ENCODE measurements at regions not wholly inside any gene's neighbourhood (a gene's known extent, or its start where the extent isn't known, plus 50 kb on each side); places are given as distances from the start of the nearest gene placed in this dataset.
"Not testable (repeated sequence)": the region's sequence is repeated elsewhere in the genome, so short reads cannot be mapped to it uniquely, and the experiment has no call there.

DNA sequence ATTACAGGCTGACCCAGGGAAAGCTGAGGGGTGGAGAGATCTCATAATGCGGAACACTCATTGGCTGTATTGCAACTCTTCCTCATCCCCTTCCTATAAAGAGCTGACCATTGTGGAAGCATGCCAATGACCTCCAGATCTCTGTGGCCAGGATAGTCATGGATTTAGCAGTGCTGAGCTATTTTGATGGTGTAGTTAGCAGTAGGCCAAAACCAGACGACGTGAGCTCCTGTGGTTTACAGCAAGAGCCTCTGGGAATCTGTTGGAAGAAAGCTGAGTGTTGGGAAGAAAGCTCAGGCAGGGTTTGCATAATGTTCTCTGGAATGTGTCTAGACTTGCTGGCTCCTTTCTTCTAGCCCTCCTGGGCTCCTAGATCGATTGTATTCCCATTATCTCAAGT is 187.5 kb upstream of the GPC6 start:
- peaks cover 0 to 3% (median 0%) of the 10 kb centered on the region in 4 donors for H3K9me3 ChIP-seq
- H3K4me3 ChIP-seq, result no peak overlapping the region
- no peak for TF ChIP-seq POLR2AphosphoS5 (IDR thresholded peaks at IDR 0.05)
- no peak for TF ChIP-seq EP300 (IDR thresholded peaks at IDR 0.05)
- TF ChIP-seq, protein P1, sequence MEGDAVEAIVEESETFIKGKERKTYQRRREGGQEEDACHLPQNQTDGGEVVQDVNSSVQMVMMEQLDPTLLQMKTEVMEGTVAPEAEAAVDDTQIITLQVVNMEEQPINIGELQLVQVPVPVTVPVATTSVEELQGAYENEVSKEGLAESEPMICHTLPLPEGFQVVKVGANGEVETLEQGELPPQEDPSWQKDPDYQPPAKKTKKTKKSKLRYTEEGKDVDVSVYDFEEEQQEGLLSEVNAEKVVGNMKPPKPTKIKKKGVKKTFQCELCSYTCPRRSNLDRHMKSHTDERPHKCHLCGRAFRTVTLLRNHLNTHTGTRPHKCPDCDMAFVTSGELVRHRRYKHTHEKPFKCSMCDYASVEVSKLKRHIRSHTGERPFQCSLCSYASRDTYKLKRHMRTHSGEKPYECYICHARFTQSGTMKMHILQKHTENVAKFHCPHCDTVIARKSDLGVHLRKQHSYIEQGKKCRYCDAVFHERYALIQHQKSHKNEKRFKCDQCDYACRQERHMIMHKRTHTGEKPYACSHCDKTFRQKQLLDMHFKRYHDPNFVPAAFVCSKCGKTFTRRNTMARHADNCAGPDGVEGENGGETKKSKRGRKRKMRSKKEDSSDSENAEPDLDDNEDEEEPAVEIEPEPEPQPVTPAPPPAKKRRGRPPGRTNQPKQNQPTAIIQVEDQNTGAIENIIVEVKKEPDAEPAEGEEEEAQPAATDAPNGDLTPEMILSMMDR (IDR thresholded peaks at IDR 0.05), result no peak
- TF ChIP-seq POLR2A (IDR thresholded peaks at IDR 0.05), result no peak
- H3K27me3 ChIP-seq, result no peaks in the 10 kb centered on the region
- intact Hi-C loops (cut with DNase I; ENCODE audit: low total_unique reads), result no loop called here
- H3K4me1 ChIP-seq, result no peaks in the 10 kb centered on the region
- no peak overlapping the region for H3K27ac ChIP-seq
- 77 to 87% (median 82%) methylated on average over 4 of the region's 4 CpGs for WGBS, 5 donors
- H3K36me3 ChIP-seq, result no peaks in the 10 kb centered on the region
- DNase-seq, result no peak

DNA sequence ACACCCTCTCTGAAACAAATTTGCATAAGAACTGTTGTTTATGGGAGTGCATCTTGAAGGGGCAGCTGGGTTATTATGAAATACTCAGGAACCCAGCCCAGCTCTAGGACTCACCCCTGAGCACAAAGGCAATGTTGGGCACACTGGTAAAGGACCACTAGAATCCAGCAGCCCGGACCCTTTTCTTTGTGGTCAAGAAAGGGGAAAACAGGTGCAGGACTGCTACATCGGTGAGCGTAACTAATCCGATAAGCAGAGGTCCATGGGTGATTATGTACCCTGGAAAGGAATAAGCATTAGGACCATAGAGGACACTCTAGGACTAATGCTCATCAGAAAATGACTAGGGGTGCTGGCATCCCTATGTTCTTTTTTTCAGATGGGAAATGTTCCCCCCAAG is 185.0 kb upstream of the GPC6 start:
- H3K4me1 ChIP-seq; H3K9me3 ChIP-seq; intact Hi-C loops (cut with DNase I; ENCODE audit: low total_unique reads); H3K4me3 ChIP-seq; H3K36me3 ChIP-seq; DNase-seq; H3K27me3 ChIP-seq; H3K27ac ChIP-seq: not testable (repeated sequence)
- 89 to 91% (median 90%) methylated on average over 4 of the region's 4 CpGs for WGBS, 5 donors

DNA sequence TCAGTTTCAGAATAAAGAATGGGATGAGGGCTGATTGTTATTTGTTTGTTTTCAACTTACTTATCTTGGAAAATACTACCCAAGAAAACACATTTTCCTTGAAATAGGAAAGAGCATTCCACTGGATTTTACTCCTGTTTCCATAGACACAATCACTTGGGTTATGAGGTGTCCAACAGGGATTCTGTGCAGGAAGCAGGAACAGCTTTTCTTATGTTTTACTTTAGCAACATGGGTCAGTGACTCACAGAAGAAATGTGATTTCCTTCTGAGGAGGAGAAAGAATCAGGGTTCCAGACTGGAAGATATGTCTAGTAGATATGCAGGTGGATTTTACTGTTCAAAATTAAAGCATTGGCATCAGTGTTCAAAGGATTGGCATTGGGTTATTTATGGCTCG is 180.8 kb upstream of the GPC6 start:
- DNase-seq, result no peak
- 77 to 93% (median 92%) methylated on average over 1 of the region's 1 CpG for WGBS, 5 donors
- Histone ChIP-seq H3K27me3 (no peaks in the 10 kb centered on the region), H3K36me3 (no peaks in the 10 kb centered on the region), H3K4me1 (no peaks in the 10 kb centered on the region), H3K27ac (no peak overlapping the region), H3K4me3 (no peak overlapping the region), H3K9me3 (peaks cover 0 to 22% (median 0%) of the 10 kb centered on the region in 4 donors)
- TF ChIP-seq, protein P1 (IDR thresholded peaks at IDR 0.05), result no peak
- TF ChIP-seq POLR2AphosphoS5 (IDR thresholded peaks at IDR 0.05) (no peak), EP300 (IDR thresholded peaks at IDR 0.05) (no peak), POLR2A (IDR thresholded peaks at IDR 0.05) (no peak)
- intact Hi-C loops (cut with DNase I; ENCODE audit: low total_unique reads), result no loop called here

DNA sequence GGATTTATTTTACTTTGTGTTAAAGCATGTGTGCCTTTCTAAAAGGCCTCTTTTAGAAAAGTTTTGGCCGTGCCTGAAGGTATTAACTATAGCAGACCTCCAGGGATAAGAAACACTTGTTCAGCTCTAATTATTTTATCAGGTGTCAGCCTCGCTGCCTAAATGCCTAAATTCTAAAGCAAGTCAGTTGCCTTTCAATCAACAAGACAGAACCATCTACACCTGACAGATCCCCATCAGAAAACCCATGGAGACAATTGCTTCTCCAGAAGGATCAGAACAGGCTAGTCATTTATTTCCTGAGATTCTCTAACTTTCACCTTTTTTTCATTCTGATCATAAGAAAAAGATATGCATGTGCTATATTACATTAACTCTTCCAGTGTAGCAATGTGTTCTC is 171.4 kb upstream of the GPC6 start:
- no peaks in the 10 kb centered on the region for H3K36me3 ChIP-seq

DNA sequence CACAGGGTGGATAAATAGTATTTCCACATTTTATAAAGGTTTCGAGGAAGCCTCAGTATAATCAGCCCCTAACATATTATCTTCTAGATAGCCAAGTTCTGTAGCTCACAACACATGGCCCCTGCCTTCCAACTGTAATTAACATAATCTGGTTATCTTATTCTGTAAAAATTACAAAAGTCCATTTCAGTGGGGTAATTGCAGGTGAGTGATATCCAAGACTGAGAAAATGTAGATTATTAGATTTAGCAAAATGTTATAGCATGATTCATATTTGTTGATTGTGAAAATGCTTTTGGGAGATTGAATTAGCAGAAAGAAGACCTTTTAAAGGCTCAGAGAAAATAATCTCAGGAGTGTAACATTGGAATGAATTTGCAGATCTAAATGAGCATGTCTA is 168.3 kb upstream of the GPC6 start:
- Histone ChIP-seq H3K9me3 (no peaks in the 10 kb centered on the region), H3K36me3 (no peaks in the 10 kb centered on the region), H3K27me3 (no peaks in the 10 kb centered on the region), H3K4me1 (no peaks in the 10 kb centered on the region), H3K4me3 (no peak overlapping the region), H3K27ac (no peak overlapping the region)
- intact Hi-C loops (cut with DNase I; ENCODE audit: low total_unique reads), result no loop called here
- WGBS, 5 donors, result 68 to 77% (median 73%) methylated on average over 1 of the region's 1 CpG
- no peak for TF ChIP-seq POLR2AphosphoS5 (IDR thresholded peaks at IDR 0.05)
- peak in 1 of 2 donors; percentile 9 for DNase-seq

More for the DNA sequence above, 171.4 kb upstream of the GPC6 start:
- intact Hi-C loops (cut with DNase I; ENCODE audit: low total_unique reads), result no loop called here
- no peak for DNase-seq
- TF ChIP-seq EP300 (IDR thresholded peaks at IDR 0.05), result no peak
- Histone ChIP-seq H3K27ac (no peak overlapping the region), H3K4me1 (no peaks in the 10 kb centered on the region), H3K9me3 (no peaks in the 10 kb centered on the region), H3K4me3 (no peak overlapping the region), H3K27me3 (no peaks in the 10 kb centered on the region)
- 50 to 73% (median 60%) methylated on average over 2 of the region's 2 CpGs for WGBS, 5 donors

DNA sequence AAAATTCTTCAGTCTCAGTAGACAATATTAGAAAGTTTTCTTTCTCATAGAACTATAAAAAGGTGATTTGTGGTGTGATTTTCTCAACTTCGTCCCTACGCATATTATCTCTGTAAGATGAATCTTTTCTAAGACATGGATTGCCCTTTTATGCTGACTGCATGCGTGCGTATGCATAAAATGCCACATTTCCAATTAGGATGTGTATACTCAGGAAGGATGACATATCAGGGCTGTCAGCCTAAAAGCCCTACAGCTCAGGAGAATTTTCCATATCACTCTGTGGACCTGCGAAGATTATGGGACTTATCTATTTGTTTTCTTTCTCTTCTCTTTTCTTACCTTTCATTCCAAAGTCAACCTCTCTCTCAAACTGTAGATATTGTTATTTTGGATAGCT is 166.5 kb upstream of the GPC6 start:
- no peaks in the 10 kb centered on the region for H3K36me3 ChIP-seq
- H3K27me3 ChIP-seq, result no peaks in the 10 kb centered on the region
- H3K27ac ChIP-seq, result no peak overlapping the region
- TF ChIP-seq POLR2AphosphoS5 (IDR thresholded peaks at IDR 0.05) (no peak), POLR2A (IDR thresholded peaks at IDR 0.05) (no peak), EP300 (IDR thresholded peaks at IDR 0.05) (no peak)
- TF ChIP-seq, protein P1 (IDR thresholded peaks at IDR 0.05), result no peak
- DNase-seq, result no peak
- intact Hi-C loops (cut with DNase I; ENCODE audit: low total_unique reads), result no loop called here
- WGBS, 5 donors, result 81 to 87% (median 84%) methylated on average over 5 of the region's 5 CpGs
- H3K9me3 ChIP-seq, result no peaks in the 10 kb centered on the region
- H3K4me3 ChIP-seq, result no peak overlapping the region
- no peaks in the 10 kb centered on the region for H3K4me1 ChIP-seq

All from stomach (tissue), 8 donors.